ENCODE measurements at regions not wholly inside any gene's neighbourhood (a gene's known extent, or its start where the extent isn't known, plus 50 kb on each side); places are given as distances from the start of the nearest gene placed in this dataset.

DNA sequence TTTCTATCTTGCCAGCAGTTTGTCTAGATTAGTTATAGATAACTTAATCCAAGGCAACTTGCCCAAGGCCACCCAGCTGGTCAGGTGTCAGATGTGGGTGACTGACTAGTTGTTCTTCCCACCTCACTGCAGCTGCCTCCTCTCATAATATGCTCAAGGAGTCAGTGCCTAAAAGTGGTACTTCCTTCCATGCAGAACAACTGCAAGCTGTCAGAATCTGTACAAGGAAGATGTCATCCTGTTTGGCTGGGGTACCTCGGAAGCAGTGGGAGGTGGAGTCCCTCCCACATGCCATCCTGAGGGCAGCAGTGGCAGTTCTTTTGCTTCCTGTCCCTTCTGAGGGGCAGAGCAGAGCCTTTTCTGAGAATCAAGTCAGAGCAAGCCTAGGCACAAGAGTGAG lies 193.2 kb upstream of the RFC3 start:
- Histone ChIP-seq H3K27ac (ENCODE audit: insufficient read depth, low read length) (no peak overlapping the region), H3K4me1 (ENCODE audit: control insufficient read depth, insufficient read depth, low read length) (no peaks in the 10 kb centered on the region), H3K9me1 (ENCODE audit: insufficient read depth, low read length) (no peaks in the 10 kb centered on the region), H3K27me3 (ENCODE audit: control insufficient read depth, insufficient read depth, low read length) (no peaks in the 10 kb centered on the region), H2AFZ (replicated peaks; ENCODE audit: low read length, poor library complexity) (no peak overlapping the region), H3K4me3 (ENCODE audit: insufficient read depth, low read depth, low read length) (no peak overlapping the region), H2AK5ac (ENCODE audit: low read depth, low read length) (no peak overlapping the region), H4K5ac (ENCODE audit: low read depth, low read length) (no peak overlapping the region), H3K79me1 (ENCODE audit: low read depth in 1 of 2, low read length in 2 of 2) (no peaks in the 10 kb centered on the region), H3K56ac (ENCODE audit: extremely low read depth, insufficient read depth, low read length) (no peak overlapping the region), H2AK9ac (replicated peaks; ENCODE audit: low read depth, low read length, poor library complexity) (no peak overlapping the region), H2BK5ac (ENCODE audit: low read depth, low read length, poor library complexity, severe bottlenecking) (no peak overlapping the region), H4K8ac (ENCODE audit: low read depth in 2 of 2, low read length in 2 of 2) (no peak overlapping the region), H3K14ac (replicated peaks; ENCODE audit: low read depth, low read length) (no peak overlapping the region), H3K9ac (ENCODE audit: low read depth, low read length) (no peak overlapping the region), H2BK20ac (ENCODE audit: low read depth, low read length) (no peak overlapping the region), H3K4me2 (ENCODE audit: low read depth, low read length) (no peak overlapping the region), H2BK120ac (ENCODE audit: low read depth, low read length) (no peak overlapping the region), H4K20me1 (ENCODE audit: insufficient read depth, low read length) (no peaks in the 10 kb centered on the region), H2BK15ac (ENCODE audit: low read depth, low read length) (no peak overlapping the region), H4K91ac (ENCODE audit: insufficient read depth, low read depth, low read length) (no peak overlapping the region), H3K18ac (ENCODE audit: low read depth, low read length) (no peak overlapping the region), H3K4ac (ENCODE audit: low read depth, low read length) (no peak overlapping the region), H3K9me3 (ENCODE audit: control insufficient read depth, insufficient read depth, low read length) (no peaks in the 10 kb centered on the region), H3K36me3 (ENCODE audit: control insufficient read depth, insufficient read depth, low read length) (no peaks in the 10 kb centered on the region), H3K23ac (ENCODE audit: low read depth, low read length) (no peak overlapping the region)
- no peak for TF ChIP-seq SMC3 (IDR thresholded peaks at IDR 0.05; ENCODE audit: low read depth, low read length)
- TF ChIP-seq, protein P1, sequence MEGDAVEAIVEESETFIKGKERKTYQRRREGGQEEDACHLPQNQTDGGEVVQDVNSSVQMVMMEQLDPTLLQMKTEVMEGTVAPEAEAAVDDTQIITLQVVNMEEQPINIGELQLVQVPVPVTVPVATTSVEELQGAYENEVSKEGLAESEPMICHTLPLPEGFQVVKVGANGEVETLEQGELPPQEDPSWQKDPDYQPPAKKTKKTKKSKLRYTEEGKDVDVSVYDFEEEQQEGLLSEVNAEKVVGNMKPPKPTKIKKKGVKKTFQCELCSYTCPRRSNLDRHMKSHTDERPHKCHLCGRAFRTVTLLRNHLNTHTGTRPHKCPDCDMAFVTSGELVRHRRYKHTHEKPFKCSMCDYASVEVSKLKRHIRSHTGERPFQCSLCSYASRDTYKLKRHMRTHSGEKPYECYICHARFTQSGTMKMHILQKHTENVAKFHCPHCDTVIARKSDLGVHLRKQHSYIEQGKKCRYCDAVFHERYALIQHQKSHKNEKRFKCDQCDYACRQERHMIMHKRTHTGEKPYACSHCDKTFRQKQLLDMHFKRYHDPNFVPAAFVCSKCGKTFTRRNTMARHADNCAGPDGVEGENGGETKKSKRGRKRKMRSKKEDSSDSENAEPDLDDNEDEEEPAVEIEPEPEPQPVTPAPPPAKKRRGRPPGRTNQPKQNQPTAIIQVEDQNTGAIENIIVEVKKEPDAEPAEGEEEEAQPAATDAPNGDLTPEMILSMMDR (conservative IDR thresholded peaks at IDR 0.05; ENCODE audit: low read depth, low read length), result no peak
- TF ChIP-seq, protein P2, sequence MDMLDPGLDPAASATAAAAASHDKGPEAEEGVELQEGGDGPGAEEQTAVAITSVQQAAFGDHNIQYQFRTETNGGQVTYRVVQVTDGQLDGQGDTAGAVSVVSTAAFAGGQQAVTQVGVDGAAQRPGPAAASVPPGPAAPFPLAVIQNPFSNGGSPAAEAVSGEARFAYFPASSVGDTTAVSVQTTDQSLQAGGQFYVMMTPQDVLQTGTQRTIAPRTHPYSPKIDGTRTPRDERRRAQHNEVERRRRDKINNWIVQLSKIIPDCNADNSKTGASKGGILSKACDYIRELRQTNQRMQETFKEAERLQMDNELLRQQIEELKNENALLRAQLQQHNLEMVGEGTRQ (IDR thresholded peaks at IDR 0.05; ENCODE audit: low read depth, low read length), result no peak
- TF ChIP-seq FOS (IDR thresholded peaks at IDR 0.05; ENCODE audit: low read depth, low read length), result no peak
- no peak for TF ChIP-seq CEBPB (IDR thresholded peaks at IDR 0.05; ENCODE audit: low read depth, low read length)
- no peak for TF ChIP-seq RCOR1 (IDR thresholded peaks at IDR 0.05; ENCODE audit: insufficient replicate concordance, low read length)
- no peak for TF ChIP-seq BHLHE40 (IDR thresholded peaks at IDR 0.05; ENCODE audit: low read depth, low read length)
- TF ChIP-seq RAD21 (IDR thresholded peaks at IDR 0.05; ENCODE audit: low read length), result no peak
- no peak for TF ChIP-seq POLR2A (IDR thresholded peaks at IDR 0.05; ENCODE audit: low read depth, low read length)
- no peak for TF ChIP-seq CHD1 (IDR thresholded peaks at IDR 0.05; ENCODE audit: low read depth, low read length)
- TF ChIP-seq, protein P3, sequence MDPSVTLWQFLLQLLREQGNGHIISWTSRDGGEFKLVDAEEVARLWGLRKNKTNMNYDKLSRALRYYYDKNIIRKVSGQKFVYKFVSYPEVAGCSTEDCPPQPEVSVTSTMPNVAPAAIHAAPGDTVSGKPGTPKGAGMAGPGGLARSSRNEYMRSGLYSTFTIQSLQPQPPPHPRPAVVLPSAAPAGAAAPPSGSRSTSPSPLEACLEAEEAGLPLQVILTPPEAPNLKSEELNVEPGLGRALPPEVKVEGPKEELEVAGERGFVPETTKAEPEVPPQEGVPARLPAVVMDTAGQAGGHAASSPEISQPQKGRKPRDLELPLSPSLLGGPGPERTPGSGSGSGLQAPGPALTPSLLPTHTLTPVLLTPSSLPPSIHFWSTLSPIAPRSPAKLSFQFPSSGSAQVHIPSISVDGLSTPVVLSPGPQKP (IDR thresholded peaks at IDR 0.05; ENCODE audit: borderline replicate concordance, low read depth, low read length), result no peak
- no peak for TF ChIP-seq MAZ (IDR thresholded peaks at IDR 0.05; ENCODE audit: borderline replicate concordance, low read depth, low read length)
- no peak for TF ChIP-seq NFE2L2 (IDR thresholded peaks at IDR 0.05; ENCODE audit: low read depth, low read length)
- TF ChIP-seq MXI1 (IDR thresholded peaks at IDR 0.05; ENCODE audit: borderline replicate concordance, low read depth, low read length), result no peak
- TF ChIP-seq RFX5 (IDR thresholded peaks at IDR 0.05; ENCODE audit: low read depth, low read length), result no peak
- TF ChIP-seq MAFK (IDR thresholded peaks at IDR 0.05; ENCODE audit: low read depth, low read length), result no peak
- dilution Hi-C loops (cut with HindIII; ENCODE audit: low sequenced_read_pairs, unreplicated experiment), result no loop called here
- no peak for DNase-seq
- intact Hi-C loops (cut with micrococcal nuclease), result no loop called here
- ATAC-seq (ENCODE audit: low read depth), result no peak
- no CpG with 5 or more reads among the region's 1 CpG for WGBS, 2 experiments (ENCODE audit: extremely low coverage in 2 of 2, insufficient read length in 1 of 2)
- POLR2A ChIA-PET (ENCODE audit: unreplicated experiment), result interaction anchor here (0.6 kb wide), 1 partner anchor 73 kb away, joined by 11 read pairs; no protein-coding TSS in a partner anchor
- CTCF ChIA-PET, result no interaction called here
- no TSS peak for BruUV-seq (replicated peaks)
- in situ Hi-C loops (cut with MboI; ENCODE audit: low sequenced_read_pairs), result no loop called here

All from IMR-90 (cell line).